GM21576 (cell line): ENCODE measurements at regions not wholly inside any gene's neighbourhood (a gene's known extent, or its start where the extent isn't known, plus 50 kb on each side); places are given as distances from the start of the nearest gene placed in this dataset.

Experiments
- ATAC-seq: cut with Tn5 transposase; IDR thresholded peaks from one replicate; pipeline ENCODE4 v1.9.1; 2021; ENCODE audit warnings: mild to moderate bottlenecking, moderate library complexity; ENCODE audit not compliant: unreplicated experiment

DNA sequence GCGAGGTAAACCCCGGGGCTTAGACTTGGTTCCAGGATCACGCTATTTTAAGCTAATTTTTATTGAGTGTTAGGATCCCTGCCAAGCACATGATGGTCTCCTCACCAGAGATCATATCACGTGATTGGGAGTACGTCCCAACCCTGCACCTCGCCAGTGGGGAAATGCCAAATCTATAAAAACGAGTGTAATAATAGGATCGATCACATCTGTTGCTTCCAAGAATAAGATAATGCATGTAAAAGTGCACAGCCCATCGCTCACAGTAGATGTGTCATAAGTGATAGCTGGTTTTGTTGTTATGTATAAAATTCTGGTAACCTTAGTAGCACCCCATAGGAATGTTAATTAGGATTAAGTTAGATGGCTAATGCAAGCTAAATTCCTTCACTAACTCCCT, 581.0 kb upstream of the TMEM132C start:
- ATAC-seq: no peak

DNA sequence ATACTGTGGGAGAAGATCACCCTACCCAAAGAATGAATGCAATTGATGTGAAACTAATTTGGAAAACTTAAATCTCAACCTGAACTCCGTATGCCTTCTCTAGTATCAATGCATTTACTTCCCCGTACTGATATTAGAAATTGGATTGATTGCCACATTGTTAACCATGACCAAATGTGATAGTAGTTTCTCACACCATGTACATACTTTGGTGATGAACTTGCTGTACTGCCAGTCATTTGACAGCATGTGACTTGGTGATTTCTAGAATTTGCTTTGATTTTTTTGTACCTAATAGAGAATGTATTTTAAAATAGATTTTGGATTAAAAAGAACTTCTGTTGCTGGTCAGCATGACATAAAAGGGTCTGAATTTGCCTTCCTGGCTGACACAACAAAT, 579.8 kb upstream of the TMEM132C start:
- no peak for ATAC-seq

DNA sequence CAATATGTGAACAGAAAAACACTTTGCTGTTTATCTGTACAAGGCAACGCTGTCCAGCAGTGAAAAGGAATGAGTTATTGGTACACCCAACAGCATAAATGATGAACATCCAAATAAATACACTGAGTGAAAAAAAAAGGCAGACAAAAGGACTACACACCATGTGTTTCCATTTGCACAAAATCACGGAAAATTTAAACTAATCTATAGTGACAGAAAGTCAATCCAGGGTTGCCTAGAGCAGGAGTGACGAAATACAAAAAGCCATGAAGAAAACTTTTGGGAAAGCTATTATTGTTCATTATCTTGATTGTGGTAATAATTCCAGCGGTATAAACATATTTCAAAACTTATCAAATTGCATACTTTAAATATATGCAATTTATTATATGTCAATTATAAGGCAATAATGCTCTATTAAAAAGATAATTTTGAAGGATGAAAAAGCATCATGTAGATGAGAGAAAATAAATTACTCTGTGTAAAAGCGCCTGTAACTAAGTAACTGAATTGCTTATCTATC, 578.0 kb upstream of the TMEM132C start:
- no peak for ATAC-seq

DNA sequence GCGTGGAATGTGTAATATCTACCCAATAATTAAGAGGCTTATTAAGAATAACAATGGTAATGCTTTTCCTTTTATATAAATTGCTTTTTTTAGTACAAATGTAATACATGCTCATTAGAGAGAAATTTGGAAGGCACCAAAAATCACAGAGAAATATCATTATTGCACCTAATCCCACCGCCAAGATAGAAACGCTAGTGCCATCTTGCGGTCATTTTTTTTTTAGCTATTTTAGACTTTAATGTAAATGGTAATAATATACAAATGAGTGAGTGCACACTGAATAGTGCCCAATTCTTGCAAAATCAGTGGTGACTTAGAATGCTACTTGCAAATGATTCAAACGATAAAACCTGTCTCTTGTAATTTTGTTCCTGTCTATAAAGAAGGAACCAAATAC, 576.8 kb upstream of the TMEM132C start:
- no peak for ATAC-seq

DNA sequence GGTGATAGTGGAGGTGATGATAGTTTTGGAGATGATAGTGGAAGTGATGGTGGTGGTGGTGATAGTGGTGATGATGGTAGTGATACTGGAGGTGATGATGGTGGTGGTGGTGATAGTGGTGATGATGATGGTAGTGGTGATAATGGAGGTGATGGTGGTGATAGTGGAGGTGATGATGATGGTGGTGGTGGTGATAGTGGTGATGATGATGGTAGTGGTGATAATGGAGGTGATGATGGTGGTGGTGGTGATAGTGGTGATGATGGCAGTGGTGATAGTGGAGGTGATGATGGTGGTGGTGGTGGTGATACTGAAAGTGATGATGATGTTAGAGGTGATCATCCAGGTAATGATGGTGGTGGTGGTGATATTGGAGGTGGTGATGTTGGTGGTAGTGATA, 570.0 kb upstream of the TMEM132C start:
- ATAC-seq: no peak

DNA sequence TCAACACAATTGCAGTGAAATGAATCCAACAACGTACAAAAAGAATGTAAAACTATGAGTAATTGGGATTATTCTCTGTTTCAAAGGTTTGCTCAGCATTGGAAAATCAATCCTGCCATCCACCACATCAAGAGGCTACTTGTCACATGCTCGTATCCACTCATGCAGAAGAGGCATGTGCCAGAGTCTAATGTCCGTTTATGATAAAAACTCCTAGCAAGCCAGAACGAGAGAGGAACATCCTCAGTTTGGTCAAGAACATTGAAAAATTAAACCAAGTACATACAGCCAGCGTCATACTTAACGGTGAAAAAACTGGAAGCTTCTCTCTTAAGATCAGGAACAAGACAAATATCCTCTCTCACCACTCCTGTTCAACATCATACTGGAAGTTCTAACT, 563.9 kb upstream of the TMEM132C start:
- ATAC-seq: no peak

DNA sequence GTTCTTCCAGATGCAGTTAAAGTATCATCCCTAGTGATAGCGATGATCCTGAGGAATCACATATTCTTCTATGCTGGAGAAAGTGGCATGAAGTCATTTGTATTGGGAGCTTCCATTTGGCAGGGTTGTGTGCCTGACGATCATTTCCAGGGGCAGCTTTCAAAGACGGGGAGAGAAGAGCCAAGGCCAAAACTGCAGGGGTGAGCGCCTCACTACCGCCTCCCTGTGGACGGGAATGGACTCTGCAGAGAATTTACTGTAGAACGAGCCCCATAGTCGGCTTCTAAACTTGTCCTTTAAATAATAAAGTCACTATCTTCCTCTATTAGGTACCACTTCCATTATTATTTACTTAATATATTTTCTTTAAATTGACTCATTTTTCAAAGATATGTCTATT, 555.9 kb upstream of the TMEM132C start:
- ATAC-seq: no peak

DNA sequence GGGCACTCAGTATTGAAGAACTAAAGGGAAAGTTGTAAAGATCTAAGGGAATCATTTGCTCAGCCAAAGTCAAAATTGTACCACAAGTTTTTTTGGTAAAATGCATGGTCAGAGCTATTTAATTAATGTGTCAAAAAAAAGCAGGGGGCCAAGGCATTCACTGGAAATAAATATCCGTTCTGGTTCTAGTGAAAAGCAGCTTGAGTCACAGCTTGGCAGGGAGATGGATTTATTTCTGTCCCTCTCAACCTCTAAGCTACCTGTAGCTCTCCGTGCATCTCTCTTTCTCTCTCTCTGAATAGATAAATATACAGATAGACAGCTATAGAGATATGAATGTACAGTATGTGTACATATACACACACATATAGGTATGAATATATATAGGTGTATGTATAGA, 554.4 kb upstream of the TMEM132C start:
- ATAC-seq: no peak

DNA sequence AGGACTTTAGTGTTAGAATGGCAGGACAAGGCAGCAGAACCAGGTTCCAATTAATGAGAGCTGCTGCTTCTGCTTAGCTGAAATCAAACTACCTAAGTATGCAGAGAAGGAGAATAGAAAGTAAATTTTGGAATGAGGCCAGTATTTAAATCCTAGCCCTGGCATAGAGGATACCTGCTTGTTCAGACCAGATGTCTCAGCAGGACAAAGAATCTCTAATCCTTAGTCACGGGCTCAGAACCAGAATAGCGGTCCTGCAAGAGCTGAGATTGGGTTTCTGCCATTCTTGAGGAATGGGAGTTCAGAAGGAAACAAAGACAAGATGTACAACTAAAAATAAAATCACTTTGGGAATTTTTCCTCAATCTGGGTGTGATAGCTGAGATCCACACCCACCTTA, 550.8 kb upstream of the TMEM132C start:
- ATAC-seq: no peak

DNA sequence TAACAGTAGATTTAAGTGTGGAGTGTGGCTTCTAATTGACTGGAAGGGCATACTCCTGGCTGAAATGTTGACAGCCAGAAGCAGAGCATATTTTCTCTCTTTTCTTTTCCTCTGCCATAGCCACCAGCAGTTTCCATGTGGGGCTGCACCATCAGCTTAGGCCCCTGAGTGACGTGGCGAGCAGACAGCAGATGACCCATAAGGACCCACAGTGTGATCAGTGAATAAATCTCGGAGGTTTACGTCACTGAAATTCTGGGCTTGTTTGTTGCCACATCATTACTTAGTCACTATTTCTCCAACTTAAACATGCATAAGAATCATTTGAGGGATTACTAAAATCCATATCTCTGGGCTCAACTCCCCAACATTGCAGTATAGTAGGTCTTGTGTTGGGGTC, 549.7 kb upstream of the TMEM132C start:
- no peak for ATAC-seq

DNA sequence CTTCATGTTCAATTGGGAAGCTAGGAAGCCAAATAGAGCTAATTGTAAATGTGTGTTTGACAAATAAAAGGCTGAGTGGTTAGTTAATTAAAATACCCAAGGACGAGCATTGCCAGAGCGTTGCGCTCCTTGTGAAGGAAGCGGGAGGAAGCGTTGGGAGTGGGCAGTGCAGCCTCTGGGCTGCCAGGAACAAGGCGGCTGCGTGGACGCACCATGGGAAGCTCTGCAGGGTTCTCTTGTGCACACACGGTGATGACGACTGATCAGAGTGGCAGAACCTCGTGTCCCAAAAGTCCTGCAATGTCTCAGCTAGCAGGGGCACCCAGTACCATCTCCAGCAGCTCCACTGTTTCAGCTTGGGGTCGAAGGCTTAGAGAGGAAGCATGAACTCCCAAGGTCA, 546.6 kb upstream of the TMEM132C start:
- ATAC-seq: no peak

DNA sequence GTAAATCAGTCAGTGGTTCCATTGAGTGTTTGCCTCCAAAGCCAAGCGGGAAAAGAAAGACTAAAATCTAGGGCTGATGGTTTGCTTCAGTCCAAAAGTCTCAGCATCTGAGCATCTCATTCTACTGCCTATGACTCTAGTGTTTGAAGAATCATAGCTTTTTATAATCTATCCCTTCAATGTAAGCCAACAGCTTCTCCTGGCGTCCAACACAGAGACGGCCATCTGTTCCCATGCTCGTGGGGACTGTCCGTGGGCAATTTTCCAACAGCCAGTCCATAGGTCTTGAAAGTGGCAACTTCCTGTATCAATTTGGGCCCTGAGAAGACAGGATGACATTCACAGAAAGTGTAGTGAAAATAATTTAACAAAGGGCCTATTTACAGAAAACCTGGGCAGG, 544.4 kb upstream of the TMEM132C start:
- ATAC-seq: no peak

DNA sequence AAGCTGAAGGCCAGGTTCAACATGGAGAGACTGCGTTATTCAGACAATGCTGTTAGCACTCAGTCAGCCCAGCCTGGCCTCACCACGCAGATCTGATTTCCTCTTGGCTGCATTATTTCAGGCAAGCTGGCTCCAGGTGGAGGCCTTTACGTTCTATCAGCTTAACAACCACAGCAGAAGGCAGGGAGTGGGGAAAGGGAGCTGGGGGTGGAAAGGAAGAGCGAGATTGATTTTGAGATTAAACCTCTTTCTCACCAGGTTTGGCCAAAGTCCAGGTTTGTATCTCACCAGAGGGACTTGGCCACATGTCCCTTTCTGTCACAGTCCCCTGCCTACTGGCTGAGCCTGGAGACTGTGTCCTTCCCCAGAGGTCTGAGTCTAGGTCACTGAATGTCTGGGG, 543.7 kb upstream of the TMEM132C start:
- ATAC-seq: no peak

DNA sequence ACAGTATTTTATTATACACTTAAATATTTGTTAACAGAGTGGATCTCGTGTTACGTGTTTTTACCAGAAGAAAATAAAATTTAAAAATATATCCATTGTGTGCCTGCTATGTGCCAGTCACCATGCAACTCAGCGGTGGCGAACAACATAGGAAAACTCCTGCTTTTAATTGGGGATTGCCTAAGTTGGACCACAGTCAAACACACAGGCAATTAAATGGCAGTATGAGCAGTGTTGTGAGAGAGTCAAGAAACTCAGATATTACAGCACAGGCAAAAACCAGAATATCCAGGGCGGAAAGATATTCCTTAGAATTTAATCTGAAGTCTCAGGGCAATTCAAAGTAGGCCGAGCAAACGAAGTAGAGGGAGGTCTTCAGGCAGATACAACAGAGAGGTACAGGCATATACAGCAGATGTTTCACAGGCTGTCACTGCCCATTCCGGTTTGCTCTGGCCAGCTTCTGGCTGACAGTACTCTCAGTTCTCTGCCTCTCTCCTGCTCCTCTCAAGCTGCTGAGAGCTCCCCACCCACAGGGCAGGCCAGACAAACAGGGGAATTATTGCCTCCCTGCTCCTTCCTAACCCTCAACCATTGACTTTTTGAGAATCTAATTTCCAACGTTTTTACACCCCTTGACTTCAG, 540.2 kb upstream of the TMEM132C start:
- ATAC-seq: no peak

DNA sequence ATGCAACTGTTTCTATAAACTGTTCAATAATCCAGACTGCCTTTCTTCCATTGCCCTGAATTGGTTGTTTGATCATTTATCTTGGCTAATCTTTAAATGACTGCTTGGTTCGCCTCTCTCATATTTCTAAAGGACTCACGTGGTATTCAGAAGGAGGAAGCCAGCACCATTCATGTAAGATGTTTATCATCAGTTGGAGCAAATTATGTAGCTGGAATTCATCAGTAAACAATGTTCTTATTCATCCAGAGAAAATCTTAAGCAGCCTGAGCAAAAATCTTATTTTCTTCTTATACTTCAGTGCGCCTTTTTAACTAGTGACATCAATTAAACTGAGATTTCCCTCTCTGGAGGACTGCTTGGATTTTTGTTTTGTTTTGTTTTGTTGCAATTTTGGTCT, 538.7 kb upstream of the TMEM132C start:
- ATAC-seq: no peak

DNA sequence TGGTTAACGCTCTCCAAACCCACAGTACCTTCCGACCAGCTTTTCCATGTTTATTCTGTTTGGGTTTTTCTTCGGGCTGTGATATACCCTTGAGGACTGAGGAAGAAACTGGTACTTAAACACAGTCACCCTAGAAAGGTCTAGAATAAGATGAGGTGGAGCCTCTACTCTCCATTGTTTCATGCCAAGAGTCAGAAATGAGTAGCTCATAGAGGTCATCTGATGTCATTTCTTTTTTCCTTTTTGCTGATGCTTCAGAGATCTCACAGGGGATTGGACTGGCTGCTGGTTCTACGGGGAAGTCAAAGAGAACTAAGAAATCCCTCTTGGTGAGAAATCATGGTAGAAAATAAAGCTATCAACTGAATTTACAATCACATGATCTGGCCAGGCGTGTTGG, 538.2 kb upstream of the TMEM132C start:
- ATAC-seq: no peak

DNA sequence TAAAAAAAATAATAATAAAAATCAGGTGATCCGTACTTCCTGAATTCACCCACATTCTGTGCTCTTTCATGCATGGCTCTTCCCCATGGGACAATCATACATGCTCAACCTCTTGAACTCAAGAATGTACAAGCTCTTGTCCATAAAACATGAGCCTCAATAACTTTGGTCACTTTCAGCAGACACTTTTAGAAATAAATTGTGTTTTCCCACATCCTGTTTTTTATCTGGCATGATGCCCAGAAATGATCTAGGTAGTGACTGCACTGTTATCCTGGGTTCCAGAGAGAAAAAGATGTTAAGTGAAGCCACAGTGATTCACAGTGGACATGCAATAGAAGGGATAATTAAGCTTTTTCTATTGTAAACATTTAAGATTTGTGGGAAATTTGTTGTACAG, 537.6 kb upstream of the TMEM132C start:
- ATAC-seq: no peak

DNA sequence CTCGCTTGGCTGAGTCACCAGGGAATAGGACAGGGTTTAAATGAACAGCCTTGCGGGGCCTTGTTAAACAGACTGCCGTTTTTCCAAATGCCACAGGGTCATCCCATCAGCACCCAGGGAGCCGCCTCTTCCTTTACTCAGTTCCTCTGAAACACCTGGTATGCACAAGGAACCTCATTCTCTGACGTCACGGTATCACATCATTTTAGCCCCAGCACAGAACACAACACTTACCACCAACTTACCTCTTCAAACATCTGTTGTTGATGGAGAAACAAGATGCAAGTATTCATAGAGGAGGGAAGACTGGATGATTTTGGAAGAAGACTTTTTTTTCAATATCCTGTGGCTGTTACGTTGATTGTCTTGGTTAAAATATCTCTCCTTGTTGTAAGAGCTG, 535.3 kb upstream of the TMEM132C start:
- ATAC-seq: no peak

DNA sequence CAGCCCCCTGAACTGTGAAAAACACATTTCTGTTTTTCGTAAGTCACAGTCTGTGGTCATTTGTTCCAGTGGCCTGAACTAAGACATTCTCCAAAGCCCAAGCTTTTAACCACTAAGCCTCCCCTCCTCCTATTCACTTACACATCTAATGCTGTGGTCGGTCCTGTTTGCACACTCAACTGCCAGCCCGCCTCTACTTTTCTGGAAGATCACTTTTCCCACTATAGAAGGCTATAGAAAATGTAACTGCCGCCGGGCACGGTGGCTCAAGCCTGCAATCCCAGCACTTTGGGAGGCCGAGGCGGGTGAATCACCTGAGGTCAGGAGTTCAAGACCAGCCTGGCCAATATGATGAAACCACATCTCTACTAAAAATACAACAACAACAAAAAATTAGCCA, 524.7 kb upstream of the TMEM132C start:
- ATAC-seq: no peak

DNA sequence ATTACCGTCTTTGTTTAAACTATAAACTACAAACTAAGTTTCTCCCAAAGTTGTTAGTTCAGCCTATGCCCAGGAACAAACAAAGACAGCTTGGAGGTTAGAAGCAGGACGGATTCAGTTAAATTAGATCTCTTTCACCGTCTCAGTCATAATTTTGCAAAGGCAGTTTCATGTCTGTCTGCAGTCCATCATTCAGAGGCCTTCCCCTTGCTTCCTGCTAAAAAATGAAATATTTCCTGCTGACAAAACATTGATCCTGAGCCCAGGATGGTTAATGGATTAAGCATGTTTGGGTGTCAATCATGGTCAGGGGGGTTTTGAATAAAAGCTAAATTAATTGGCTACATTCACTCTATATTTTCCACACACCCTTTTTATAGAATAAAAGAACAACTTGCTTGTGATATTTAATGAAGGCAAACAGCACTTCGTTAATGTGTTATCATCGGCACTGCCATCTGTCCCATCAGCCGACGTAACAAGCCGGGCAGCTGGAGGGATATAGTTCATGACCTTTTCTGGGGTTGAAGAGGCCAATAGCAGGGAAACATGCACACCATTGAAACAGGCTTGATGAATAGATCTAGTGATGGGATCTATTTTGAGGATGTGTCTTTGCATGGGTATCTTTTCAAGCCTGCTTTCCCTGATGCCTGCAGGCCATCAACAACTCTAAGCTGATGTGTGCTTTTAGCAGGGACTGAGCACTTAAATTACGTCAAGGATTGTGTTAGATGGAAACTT, 521.3 kb upstream of the TMEM132C start:
- ATAC-seq: no peak

DNA sequence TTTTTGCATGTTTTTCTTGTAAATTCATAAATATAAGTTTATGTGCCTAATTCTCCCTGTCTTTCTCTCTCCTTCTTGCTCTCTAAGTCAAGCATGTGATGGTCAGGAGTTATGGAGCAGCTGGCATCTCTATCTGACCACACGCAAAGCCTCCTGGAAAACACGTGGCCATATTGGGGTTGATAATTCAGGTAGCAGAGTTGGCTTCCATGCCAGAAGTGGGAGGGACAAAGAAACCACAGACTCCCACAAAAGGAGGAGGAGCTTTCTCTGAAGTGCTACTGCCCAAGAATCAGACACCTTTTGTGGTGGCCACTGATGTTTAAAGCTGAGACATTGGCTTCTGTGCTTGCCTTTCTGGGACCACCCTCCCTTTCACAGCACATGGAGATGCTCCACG, 517.6 kb upstream of the TMEM132C start:
- no peak for ATAC-seq

DNA sequence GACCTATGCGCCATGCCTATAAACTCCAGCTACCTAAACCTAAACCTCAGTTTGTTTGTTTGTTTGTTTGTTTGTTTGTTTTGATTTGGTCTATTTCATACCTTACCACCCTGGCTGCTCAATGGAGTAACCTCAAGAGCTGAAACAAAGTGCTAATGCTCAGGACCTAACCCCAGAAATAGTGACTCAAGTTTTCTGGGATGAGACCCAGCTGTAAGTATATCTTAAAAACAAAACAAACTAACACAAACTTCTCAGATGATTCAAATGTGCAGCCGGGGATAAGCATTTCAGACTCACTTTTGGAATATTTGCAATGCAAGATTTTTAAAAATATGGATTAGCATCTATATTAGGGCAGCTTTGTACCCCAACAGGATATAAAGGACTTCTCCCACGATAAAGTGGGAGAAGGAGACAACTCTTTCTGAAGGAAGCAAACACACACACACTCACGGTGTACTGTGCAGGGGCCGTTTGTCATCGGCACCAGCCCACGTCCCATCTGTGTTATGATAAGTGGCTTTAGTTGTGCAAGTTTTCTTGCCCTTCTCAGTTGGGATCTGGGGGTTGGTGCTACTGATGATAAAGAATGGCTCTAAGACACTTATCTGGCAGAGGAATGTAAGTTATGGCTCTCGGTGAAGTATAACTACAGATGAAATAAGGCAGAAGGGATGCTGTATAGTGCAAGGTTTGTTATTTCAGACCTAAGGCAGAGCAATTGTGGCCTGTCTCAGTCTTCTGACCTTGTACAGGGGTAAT, 516.7 kb upstream of the TMEM132C start:
- ATAC-seq: no peak
